GM18498 (cell line): ENCODE measurements at regions not wholly inside any gene's neighbourhood (a gene's known extent, or its start where the extent isn't known, plus 50 kb on each side); places are given as distances from the start of the nearest gene placed in this dataset.

ENCODE experiments used
- ATAC-seq: cut with Tn5 transposase; IDR thresholded peaks from one replicate; pipeline ENCODE4 v1.9.1; 2021; ENCODE audit warnings: mild to moderate bottlenecking, moderate library complexity; ENCODE audit not compliant: unreplicated experiment

GRCh38 chr2:236793023-236794011 is 223.7 kb downstream of the ACKR3 start:
- ATAC-seq: no peak

GRCh38 chr2:236794176-236794957 is 224.7 kb downstream of the ACKR3 start:
- ATAC-seq: no peak

- ATAC-seq: no peak
Observed at GRCh38 chr2:236795169-236795860, 225.7 kb downstream of the ACKR3 start.

- ATAC-seq: no peak
Observed at GRCh38 chr2:236795861-236796219, 226.2 kb downstream of the ACKR3 start.

GRCh38 chr2:236796236-236796635 is 226.6 kb downstream of the ACKR3 start:
- ATAC-seq: no peak

- no peak for ATAC-seq
Observed at GRCh38 chr2:236797411-236797810, 227.8 kb downstream of the ACKR3 start.

GRCh38 chr2:236798491-236798890 is 228.9 kb downstream of the ACKR3 start:
- ATAC-seq: no peak

- no peak for ATAC-seq
Observed at GRCh38 chr2:236799391-236800026, 229.9 kb downstream of the ACKR3 start.

GRCh38 chr2:236802862-236803261 is 233.2 kb downstream of the ACKR3 start:
- no peak for ATAC-seq

- no peak for ATAC-seq
Observed at GRCh38 chr2:236803621-236804020, 234.0 kb downstream of the ACKR3 start.

GRCh38 chr2:236805800-236806531 is 236.3 kb downstream of the ACKR3 start:
- ATAC-seq: no peak

GRCh38 chr2:236809716-236810115 is 240.1 kb downstream of the ACKR3 start:
- ATAC-seq: no peak

- ATAC-seq: no peak
Observed at GRCh38 chr2:236811062-236811656, 241.5 kb downstream of the ACKR3 start.

GRCh38 chr2:236813766-236814165 is 244.1 kb downstream of the ACKR3 start:
- no peak for ATAC-seq

- ATAC-seq: no peak
Observed at GRCh38 chr2:236814593-236814992, 245.0 kb downstream of the ACKR3 start.

GRCh38 chr2:236815746-236816145 is 246.1 kb downstream of the ACKR3 start:
- no peak for ATAC-seq

- ATAC-seq: no peak
Observed at GRCh38 chr2:236816197-236817170, 246.9 kb downstream of the ACKR3 start.

- ATAC-seq: no peak
Observed at GRCh38 chr2:236818281-236819045, 248.8 kb downstream of the ACKR3 start.
